GM19324 (cell line): ENCODE measurements at regions not wholly inside any gene's neighbourhood (a gene's known extent, or its start where the extent isn't known, plus 50 kb on each side); places are given as distances from the start of the nearest gene placed in this dataset.
"Not testable (repeated sequence)": the region's sequence is repeated elsewhere in the genome, so short reads cannot be mapped to it uniquely, and the experiment has no call there.

Experiments
- ATAC-seq: cut with Tn5 transposase; IDR thresholded peaks from one replicate; pipeline ENCODE4 v1.9.1; 2021; ENCODE audit warnings: mild to moderate bottlenecking, moderate library complexity; ENCODE audit not compliant: unreplicated experiment, low FRiP score

GRCh38 chr10:65429381-65429780 is 1496.5 kb upstream of the LRRTM3 start:
- not testable (repeated sequence) for ATAC-seq

- ATAC-seq, result no peak
These were observed 1494.9 kb upstream of the LRRTM3 start for GRCh38 chr10:65430979-65431378.

GRCh38 chr10:65470986-65471385 is 1454.8 kb upstream of the LRRTM3 start:
- no peak for ATAC-seq

- no peak for ATAC-seq
These were observed 1443.0 kb upstream of the LRRTM3 start for GRCh38 chr10:65482848-65483247.

GRCh38 chr10:65491799-65492198 is 1434.0 kb upstream of the LRRTM3 start:
- ATAC-seq, result no peak

- ATAC-seq, result no peak
These were observed 1429.3 kb upstream of the LRRTM3 start for GRCh38 chr10:65496541-65496940.

- no peak for ATAC-seq
These were observed 1428.0 kb upstream of the LRRTM3 start for GRCh38 chr10:65497837-65498236.

GRCh38 chr10:65500716-65501115 is 1425.1 kb upstream of the LRRTM3 start:
- ATAC-seq, result no peak

GRCh38 chr10:65501259-65501658 is 1424.6 kb upstream of the LRRTM3 start:
- no peak for ATAC-seq

- no peak for ATAC-seq
These were observed 1407.5 kb upstream of the LRRTM3 start for GRCh38 chr10:65518379-65518778.

GRCh38 chr10:65528986-65529385 is 1396.8 kb upstream of the LRRTM3 start:
- ATAC-seq, result no peak

- ATAC-seq, result no peak
These were observed 1394.3 kb upstream of the LRRTM3 start for GRCh38 chr10:65531545-65531944.

- ATAC-seq, result no peak
These were observed 1391.1 kb upstream of the LRRTM3 start for GRCh38 chr10:65534771-65535170.

GRCh38 chr10:65544756-65545155 is 1381.1 kb upstream of the LRRTM3 start:
- ATAC-seq, result no peak

- no peak for ATAC-seq
These were observed 1377.8 kb upstream of the LRRTM3 start for GRCh38 chr10:65548001-65548400.

- no peak for ATAC-seq
These were observed 1375.1 kb upstream of the LRRTM3 start for GRCh38 chr10:65550761-65551160.

GRCh38 chr10:65555192-65555591 is 1370.6 kb upstream of the LRRTM3 start:
- ATAC-seq, result no peak

GRCh38 chr10:65556006-65556405 is 1369.8 kb upstream of the LRRTM3 start:
- no peak for ATAC-seq

GRCh38 chr10:65559369-65559768 is 1366.5 kb upstream of the LRRTM3 start:
- no peak for ATAC-seq

- ATAC-seq, result no peak
These were observed 1360.6 kb upstream of the LRRTM3 start for GRCh38 chr10:65565246-65565645.

- no peak for ATAC-seq
These were observed 1358.9 kb upstream of the LRRTM3 start for GRCh38 chr10:65566906-65567305.

- ATAC-seq, result no peak
These were observed 1355.5 kb upstream of the LRRTM3 start for GRCh38 chr10:65570143-65571010.
